ENCODE measurements at regions not wholly inside any gene's neighbourhood (a gene's known extent, or its start where the extent isn't known, plus 50 kb on each side); places are given as distances from the start of the nearest gene placed in this dataset.
A peak's percentile ranks its signal among the peaks of the same experiment; 100 is the strongest.

- DNase-seq (ENCODE audit: low read depth) = no peak
Measured at GRCh38 chr7:33754933-33755928, 150.1 kb upstream of the BMPER start.

- DNase-seq (ENCODE audit: low read depth) = peak; percentile 89
Measured at GRCh38 chr7:33757050-33757449, 148.3 kb upstream of the BMPER start.

DNA sequence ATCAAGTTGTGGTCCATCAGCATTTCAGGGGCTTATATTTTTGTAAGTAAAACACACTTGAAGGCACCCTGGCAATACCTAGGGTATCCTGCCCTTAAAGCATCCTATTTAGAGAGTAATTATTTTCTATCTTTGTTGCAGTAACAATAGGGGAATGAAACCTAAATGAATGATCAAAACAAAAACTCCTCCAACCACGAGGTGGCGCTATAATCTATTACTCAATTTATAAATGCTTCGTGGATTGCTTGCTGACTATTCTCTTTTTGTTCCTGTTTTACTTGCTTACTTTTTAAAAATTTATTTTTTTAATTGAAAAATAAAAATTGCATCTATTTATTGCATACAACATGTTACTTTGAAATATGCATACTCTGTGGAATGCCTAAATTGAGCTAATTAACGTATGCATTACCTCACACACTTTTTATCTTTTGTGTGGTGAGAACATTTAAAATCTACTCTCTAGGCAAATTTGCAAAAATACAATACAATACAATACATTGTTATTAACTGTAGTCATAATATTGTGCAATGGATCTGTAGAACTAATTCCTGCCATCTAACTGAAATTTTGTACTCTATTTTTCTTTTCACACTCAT is 147.7 kb upstream of the BMPER start:
- peak; percentile 54 for DNase-seq (ENCODE audit: low read depth)

- no peak for DNase-seq (ENCODE audit: low read depth)
Measured at GRCh38 chr7:33760146-33760545, 145.2 kb upstream of the BMPER start.

- no peak for DNase-seq (ENCODE audit: low read depth)
Measured at GRCh38 chr7:33760834-33761233, 144.5 kb upstream of the BMPER start.

DNA sequence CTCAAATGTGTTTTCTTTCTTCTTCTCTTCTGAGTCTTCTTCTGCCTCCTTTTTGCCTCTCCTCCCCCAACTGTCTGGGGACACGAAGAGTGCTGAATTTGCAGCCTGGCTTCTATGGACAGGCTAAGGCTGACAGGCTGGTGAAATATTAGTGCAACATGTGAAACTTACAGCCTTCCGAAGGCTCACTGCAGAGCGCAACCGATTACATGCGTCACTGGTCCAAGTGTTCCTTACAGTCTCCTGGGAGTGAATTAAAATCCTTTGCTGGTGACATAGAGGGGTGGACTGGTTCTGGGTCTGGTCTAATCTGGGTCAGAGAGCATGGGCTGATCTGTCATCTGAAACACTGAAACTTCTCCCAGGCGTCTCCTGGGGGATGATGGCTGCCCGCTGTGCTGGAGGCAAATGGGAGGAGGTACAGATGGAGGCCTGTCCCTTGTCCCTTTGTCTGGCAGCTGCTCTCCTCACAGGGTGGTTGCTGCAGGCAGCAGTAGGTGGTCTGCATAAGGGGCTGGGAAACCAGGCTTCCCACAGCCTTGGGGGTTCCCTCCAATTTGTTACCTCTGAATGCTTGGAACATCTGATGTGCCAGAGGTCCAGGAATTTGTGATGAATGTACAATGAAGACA is 143.8 kb upstream of the BMPER start:
- no peak for DNase-seq (ENCODE audit: low read depth)

- peak; percentile 52 for DNase-seq (ENCODE audit: low read depth)
Measured at GRCh38 chr7:33762151-33762910, 143.0 kb upstream of the BMPER start.

GRCh38 chr7:33762911-33763306 is 142.4 kb upstream of the BMPER start:
- DNase-seq (ENCODE audit: low read depth) = no peak

- DNase-seq (ENCODE audit: low read depth) = peak; percentile 96
Measured at GRCh38 chr7:33764752-33765451, 140.4 kb upstream of the BMPER start.

- no peak for DNase-seq (ENCODE audit: low read depth)
Measured at GRCh38 chr7:33766405-33766804, 138.9 kb upstream of the BMPER start.

GRCh38 chr7:33769930-33770329 is 135.4 kb upstream of the BMPER start:
- DNase-seq (ENCODE audit: low read depth) = no peak

DNA sequence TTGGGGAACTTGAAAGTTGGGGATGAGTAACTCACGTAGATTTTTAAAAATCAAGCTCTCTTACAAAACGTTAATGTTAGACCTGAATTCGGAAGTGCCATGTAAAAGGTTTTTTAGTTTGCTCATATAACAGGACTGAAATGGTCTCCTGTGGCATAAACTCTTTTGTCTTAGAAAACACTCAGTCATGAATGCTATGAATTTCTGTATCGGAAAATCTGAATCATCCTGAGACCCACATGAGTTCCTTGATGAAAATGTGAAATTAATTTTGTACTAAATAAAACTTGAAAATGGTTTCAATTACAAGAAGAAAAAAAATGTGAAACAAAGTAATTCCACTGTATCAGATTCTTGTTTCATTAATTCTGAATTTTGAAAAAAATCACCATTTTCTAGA is 134.8 kb upstream of the BMPER start:
- no peak for DNase-seq (ENCODE audit: low read depth)

GRCh38 chr7:33771422-33771821 is 133.9 kb upstream of the BMPER start:
- no peak for DNase-seq (ENCODE audit: low read depth)

GRCh38 chr7:33773053-33773452 is 132.3 kb upstream of the BMPER start:
- DNase-seq (ENCODE audit: low read depth) = no peak

DNA sequence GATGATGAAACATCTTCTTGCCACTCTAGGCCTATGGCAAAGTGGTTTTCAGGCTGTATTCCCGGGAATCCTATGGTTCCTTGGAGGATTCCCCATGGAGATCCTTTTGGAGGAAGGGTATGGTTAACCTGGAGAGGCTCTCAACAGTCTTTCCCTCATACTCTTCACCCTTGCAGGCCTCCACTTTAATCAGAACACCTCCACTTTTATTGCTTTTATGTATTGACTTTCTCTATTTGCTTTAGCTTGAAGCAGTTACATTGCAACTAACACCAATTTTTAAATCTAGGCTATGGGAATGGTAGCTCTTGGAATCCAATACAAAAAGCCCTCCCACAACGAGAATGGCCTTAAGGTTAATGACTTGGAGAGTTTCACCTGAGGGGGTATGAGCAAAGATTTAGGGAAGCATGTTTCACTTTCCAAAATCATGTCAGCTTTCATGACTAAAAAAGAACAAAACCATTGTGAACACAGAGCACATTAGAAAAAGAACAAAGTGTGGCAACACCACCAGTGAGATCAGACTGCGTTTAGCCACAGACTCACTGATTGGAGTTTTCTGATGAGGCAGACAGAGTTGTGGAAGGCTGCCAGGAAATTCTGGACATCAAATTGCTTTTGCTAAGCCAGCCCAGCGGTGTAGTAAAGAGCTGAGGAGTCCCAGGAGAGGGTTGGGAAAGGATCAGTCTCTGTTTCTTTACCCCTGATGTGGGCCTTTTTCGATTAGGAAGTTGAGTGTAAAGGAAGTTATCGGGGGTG is 130.4 kb upstream of the BMPER start:
- peak; percentile 98 for DNase-seq (ENCODE audit: low read depth)

DNA sequence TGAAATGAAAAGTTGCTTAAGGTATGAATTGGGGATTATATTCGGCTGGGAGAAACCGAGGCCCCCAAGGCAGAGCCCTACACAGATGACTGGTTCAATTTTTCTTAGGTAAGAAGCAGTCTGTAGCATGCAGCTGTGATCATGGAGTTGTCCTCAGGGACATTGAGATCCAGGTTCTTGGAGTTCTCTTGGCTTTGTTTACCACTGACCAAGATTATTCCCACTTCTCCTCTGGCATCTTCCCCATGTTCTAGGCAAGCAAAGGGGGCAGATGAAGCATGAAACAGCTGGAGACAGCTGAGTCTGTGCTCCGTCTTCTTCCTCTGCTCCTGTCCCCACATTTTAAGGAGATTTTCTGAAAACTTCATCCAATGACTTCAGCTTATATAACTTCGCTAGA is 129.5 kb upstream of the BMPER start:
- no peak for DNase-seq (ENCODE audit: low read depth)

DNA sequence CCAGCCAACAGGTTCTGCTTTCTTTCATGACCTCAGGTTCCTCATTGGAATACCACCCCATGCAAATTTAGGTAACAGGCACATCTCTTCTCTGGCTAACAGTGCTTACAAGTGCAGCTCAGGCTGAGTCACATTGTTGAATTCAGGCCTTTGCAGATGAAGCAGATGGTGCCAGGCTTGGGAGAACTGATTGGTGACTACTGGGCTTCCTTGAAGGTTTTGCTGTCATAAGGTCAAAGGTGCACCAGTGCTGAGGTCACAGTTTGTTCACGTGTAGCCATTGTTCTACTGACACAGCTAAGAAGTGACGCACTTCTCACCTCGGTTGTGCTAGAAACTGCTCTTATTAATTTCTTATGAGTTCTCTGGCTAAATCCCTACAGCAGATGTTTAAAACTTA is 128.6 kb upstream of the BMPER start:
- DNase-seq (ENCODE audit: low read depth) = no peak

GRCh38 chr7:33778195-33778594 is 127.1 kb upstream of the BMPER start:
- no peak for DNase-seq (ENCODE audit: low read depth)

DNA sequence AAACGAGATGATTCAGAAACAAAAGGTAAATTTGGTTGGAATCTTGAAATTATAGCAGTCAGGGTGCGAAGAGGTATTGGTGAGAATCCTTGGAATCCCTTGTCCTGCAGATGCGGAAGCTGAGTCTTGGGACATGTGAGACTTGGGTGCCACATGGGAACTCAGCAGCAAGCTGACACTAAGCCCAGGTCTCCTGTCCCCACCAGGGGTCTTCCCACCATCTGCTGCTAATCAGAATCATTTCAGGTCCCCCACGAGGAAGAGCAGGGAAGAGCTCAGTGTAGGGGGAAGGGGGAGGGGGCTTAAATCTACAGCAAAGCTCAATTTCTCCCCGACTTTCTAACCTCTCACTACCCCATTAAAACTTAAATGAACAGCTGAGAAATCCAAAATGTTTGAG is 126.1 kb upstream of the BMPER start:
- no peak for DNase-seq (ENCODE audit: low read depth)

- DNase-seq (ENCODE audit: low read depth) = no peak
Measured at GRCh38 chr7:33781167-33781566, 124.2 kb upstream of the BMPER start.

- DNase-seq (ENCODE audit: low read depth) = no peak
Measured at GRCh38 chr7:33781796-33782195, 123.5 kb upstream of the BMPER start.
